GM18502 (cell line): ENCODE measurements at regions not wholly inside any gene's neighbourhood (a gene's known extent, or its start where the extent isn't known, plus 50 kb on each side); places are given as distances from the start of the nearest gene placed in this dataset.

ENCODE experiments used
- ATAC-seq: cut with Tn5 transposase; IDR thresholded peaks from one replicate; pipeline ENCODE4 v1.9.1; 2021; ENCODE audit warnings: mild to moderate bottlenecking; ENCODE audit not compliant: unreplicated experiment, poor library complexity

DNA sequence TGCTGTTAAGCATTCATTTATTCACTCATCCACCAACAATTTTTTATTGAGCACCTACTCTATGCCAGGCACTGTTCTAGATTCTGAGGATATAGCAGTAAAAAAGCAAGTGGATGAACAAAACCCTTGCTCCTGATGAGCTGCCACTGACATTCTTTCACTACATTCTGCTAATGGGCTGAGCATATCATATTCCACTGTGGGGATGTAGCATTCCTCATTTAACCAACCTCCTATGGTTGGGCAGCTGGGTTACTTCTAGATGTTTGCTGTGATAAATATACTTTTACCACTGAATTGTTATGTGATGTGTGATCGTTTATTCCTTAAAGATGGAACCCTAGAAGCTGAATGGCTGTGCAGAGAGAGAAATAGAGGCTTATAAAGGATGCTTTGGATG, 176.9 kb downstream of the MN1 start:
- ATAC-seq = no peak

DNA sequence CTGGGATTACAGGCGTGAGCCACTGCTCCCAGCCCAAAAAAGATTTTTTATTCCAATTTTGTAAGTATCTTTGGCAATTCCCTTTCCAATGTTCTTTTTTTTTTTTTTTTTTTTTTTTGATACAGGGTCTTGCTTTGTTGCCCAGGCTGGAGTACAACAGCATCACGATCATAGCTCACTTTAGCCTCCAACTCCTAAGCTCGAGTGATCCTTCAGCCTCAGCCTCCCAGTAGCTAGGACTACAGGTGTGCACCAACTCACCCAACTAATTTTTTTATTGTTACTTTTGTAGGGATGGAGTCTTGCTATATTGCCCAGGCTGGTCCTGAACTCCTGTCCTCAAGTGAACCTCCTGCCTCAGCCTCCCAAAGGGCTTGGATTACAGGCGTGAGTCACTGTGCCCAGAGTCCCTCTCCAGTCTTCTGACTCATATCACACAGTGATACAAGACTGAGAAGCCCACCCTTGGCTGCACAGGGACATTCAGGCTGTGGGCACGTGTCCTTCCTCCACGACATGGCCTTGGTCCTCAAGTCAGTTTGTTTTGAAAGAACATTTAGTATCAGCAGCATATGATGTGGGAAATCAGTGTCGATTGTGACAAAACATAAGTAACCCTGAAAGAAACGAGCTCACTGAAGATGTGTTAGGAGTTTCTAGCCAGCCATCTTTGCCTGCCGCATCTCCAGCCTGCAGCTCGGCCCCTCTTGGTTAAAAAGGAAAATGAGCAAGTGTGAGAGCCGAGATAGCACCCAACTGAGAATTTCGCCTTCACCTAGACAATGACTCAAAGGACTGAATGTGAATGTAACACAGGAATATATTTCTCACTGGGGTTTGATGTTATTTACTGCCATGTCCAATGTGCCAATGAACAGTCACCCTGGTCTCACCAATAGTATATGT, 175.5 kb downstream of the MN1 start:
- ATAC-seq = no peak

DNA sequence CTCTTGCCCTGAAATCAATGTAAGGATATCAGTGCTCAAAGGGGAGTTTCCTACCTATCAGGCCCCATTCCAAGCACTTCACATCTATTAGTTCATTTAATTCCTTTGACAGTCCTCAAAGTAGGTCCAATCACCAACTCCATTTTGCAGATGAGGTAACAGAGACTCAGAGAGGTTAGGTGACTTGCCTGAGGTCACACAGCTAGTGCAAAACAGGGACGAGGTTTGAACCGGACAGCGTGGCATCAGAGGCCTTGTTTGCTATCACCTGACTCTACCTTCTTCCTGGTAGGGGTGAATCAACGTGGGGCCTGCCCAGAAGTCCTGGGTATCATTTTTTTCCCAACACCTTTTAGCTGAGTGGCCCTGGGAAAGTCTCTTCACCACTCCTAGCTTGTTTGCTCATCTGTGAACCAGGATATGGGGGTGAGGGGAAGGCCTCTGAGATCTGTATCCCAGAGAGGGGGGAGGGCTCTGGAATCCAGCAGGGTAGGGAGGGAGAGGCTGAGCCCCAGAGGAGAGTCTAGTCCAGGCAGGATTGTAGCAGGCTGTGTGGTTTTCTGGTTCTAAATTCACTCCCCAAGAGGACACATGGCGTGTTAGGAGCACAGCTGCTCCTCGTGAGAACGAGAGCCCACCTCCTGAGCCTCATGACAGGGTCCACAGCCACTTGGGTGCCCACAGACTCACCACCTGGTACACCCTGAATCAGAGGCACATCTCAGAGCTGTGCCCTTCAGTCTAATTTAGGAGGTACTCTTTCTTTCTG, 174.7 kb downstream of the MN1 start:
- no peak for ATAC-seq

GRCh38 chr22:27627444-27627833, 174.1 kb downstream of the MN1 start:
- ATAC-seq = no peak

DNA sequence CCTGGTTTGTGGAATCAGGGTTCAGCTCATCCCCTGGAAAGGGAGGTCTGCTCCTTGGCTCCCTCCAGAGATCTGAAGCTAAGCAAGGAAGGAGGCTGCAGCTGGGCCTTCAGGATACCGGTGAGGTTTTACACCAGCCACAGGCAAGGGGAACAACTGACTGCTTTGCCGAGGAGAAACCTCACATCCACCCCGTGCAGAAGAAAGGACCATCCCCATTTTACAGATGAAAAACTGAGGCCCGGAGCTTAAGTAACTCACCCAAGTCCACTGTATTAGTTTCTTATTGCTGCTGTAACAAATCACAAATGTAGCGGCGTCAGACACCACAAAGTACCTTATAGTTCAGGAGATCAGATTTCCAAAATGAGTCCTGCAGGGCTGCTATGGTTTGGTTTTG, 173.7 kb downstream of the MN1 start:
- no peak for ATAC-seq

GRCh38 chr22:27628341-27628740, 173.2 kb downstream of the MN1 start:
- ATAC-seq = no peak

GRCh38 chr22:27628891-27629631, 172.5 kb downstream of the MN1 start:
- no peak for ATAC-seq

DNA sequence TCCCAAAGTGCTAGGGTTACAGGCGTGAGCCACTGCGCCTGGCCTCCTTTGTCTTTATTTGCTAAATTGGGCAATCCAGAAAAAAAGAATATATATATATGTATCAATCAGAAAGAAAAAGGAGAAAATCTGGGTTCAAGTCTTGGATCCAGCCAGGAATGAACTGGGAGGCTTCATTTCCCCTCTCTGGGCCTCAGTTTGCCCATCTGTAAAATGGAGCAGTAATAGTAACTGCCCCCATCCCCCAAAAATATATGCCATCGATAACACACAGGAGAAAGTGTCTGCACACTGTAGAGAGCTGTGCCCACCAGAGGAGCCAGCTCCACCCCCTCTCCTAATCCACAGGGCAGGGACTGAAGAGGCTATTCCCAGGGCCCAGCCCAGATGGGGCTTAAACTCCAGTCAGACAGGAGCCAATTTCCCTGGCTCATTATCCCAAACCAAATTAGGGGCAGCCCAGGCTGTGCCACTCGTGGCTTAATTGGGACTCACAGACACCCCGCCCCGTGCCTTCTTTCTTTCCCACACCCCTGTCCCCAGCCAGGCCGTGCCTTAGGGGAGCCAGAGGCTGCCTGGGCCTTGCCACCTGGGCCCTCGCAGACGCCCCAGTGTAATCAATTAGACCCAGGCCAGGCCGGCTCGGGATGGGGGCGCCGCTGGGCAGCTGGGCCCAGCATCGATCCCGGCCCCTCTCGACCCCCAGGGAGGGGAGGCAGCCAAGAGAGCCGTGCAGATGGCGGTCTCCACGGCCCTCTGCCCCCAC, 171.5 kb downstream of the MN1 start:
- ATAC-seq = no peak

GRCh38 chr22:27630754-27631153, 170.8 kb downstream of the MN1 start:
- ATAC-seq = no peak

DNA sequence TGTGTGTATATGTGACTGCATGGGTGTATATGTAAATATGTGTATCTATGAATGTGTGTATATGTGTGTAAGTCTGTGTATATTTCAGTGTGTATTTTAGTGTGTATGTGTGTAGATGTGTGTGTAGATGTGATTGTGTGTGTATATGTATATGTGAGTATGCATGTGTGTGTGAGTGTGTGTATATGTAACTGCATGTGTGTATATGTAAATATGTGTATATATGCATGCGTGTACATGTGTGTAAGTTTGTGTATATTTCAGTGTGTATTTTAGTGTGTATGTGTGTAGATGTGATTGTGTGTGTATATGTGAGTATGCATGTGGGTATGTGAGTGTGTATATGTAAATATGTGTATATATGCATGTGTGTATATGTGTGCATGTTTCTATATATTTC, 169.9 kb downstream of the MN1 start:
- ATAC-seq = no peak

DNA sequence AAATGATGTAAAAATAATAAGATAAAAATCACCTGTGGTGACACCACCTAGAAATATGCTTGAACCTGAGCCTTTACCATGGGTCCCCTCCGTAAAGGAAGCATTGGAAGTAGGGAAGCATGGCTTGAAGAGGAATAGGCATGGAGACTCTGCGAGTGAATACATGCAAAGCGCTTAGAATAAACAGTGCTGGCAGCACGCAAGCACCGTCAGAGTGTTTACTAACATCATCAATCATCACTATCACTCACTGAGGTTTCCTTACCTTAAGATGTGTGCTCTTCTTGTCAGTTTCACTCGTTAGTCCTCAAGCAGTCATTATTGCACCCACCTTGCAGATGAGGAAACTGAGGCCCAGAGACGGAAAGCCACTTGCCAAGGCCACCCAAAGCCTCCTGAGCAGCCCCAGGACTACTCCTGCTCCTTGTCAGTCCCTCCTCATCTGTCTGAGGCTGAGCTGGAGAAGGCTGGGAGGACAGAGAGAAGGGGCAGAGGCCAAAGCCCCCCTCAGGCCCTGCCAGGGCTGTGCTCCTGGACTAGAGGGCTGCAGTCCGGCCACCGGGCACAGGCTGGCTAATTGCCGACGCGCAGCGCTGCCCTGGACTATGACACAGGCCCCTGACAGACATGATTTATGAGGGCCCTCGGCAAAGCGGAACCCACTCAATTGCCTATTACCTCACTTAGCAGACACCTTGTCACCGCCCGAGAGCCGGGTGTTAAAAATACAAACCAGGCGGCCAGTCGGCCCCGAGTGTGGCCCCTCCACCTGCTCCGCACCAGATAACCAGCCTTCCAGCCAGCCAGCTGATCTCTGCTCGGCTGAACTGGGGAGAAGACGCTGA, 168.9 kb downstream of the MN1 start:
- ATAC-seq = no peak

DNA sequence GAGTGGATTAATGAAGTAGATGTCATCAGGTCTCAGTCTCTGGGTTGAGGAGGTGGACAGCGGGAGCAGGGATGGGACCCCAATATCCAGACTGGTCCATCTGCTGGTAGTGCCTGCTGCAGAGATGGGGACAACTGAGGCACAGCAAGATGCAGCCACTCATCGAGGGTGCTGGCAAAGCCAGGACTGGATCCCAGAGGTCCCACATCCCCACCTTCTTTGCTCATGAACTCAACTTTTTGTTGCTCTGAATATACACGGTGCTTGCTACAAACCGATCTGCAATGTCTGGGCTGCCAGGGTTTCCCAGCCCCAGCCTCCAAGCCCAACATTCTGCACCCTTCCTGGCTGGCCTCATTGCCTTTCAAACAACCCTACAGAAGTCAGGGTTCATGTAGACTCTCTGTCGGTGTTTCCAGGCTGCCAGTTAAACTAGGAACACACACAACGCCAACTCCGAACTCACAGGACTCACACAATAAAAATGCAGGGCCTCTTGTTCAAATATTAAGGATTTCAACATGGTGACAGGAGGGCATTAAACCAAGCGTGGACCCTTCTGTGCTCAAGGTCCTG, 168.2 kb downstream of the MN1 start:
- ATAC-seq = no peak

DNA sequence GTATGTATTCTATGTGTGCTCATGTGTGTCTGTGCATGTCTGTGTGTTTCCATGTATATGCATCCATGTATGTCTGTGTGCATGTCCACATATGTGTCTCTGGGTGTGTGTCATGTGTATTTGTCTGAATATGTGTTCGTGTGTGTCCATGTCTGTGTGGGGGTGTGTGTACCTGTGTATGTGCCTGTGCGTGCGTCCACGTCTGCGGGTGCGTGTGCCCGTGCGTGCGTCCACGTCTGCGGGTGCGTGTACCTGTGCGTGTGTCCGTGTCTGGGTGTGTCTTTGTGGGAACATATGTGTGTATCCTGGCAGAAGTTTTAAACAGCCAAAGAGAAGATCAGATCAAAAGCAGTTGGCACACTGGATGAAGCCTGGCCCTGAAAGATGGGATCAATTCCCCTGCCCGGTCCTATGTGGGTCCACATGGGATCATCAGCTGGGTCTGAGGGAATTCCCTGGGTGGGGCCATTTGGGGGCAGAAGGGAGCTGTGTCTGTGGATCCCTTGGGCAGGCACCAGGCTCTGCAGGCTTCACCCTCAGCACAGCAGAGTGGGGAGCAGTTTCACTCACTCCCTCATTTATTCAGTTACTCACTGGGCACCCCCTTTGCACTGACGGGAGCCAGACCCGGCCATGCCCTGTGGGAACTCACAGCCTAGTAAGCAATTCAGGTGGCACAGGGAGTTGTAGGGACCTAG, 167.4 kb downstream of the MN1 start:
- ATAC-seq = no peak

GRCh38 chr22:27635435-27635834, 166.1 kb downstream of the MN1 start:
- ATAC-seq = no peak

- ATAC-seq = no peak
Observed at GRCh38 chr22:27635852-27636251, 165.7 kb downstream of the MN1 start.

- no peak for ATAC-seq
Observed at GRCh38 chr22:27636716-27637508, 164.6 kb downstream of the MN1 start.

DNA sequence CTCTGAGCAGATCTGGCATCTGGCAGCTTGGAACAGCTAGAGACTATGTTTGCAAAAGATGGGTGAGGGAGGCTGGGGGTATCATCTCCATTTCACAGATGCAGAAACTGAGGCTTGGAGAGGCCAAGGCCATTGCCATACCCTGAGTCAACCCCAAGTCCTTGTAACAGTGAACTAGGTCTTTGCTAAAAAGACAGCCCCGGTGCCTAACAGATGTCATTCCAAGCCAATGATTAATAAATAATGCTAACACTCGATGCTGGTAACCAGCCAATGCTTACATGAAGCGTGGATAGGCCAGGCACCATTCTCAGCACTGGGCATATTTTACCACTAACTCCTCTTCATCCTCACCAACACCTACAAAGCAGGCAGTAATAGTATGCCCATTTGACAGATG, 164.0 kb downstream of the MN1 start:
- no peak for ATAC-seq
